Ovary (tissue), 3 donors: ENCODE measurements at regions not wholly inside any gene's neighbourhood (a gene's known extent, or its start where the extent isn't known, plus 50 kb on each side); places are given as distances from the start of the nearest gene placed in this dataset.

Source experiments
- CTCF ChIP-seq, 3 donors: fragments of 450-650 bp in 2 of 3; fragments of 200-600 bp in 1 of 3; IDR thresholded peaks; one replicate each; pipeline versions ENCODE4 v1.5.1 to v1.8.0; 2016 to 2022; ENCODE audit warnings: antibody characterized with exemption in 3 of 3, mild to moderate bottlenecking in 1 of 3
- POLR2A ChIP-seq: fragments of 450-650 bp; IDR thresholded peaks from one replicate; pipeline ENCODE4 v1.6.1; 2017; ENCODE audit warnings: antibody characterized with exemption, mild to moderate bottlenecking, moderate library complexity
- donor health status: DM: no; HTN: no; CAD: no.

- TF ChIP-seq CTCF (IDR thresholded peaks at IDR 0.05): no peak
- TF ChIP-seq POLR2A: no peak
Observed at GRCh38 chr20:11076434-11077105, 402.8 kb upstream of the JAG1 start.
